ENCODE measurements at regions not wholly inside any gene's neighbourhood (a gene's known extent, or its start where the extent isn't known, plus 50 kb on each side); places are given as distances from the start of the nearest gene placed in this dataset.

- Histone ChIP-seq H3K79me2 (ENCODE audit: insufficient read depth, low read length) (no peaks in the 10 kb centered on the region), H3K4me3 (replicated peaks in 1 of 3; ENCODE audit: insufficient read depth in 1 of 3, low read depth in 2 of 3, low read length in 3 of 3) (no peak overlapping the region), H3K27me3 (ENCODE audit: control insufficient read depth in 1 of 2, insufficient read depth in 2 of 2, low read length in 2 of 2) (no peaks in the 10 kb centered on the region), H2AFZ (ENCODE audit: low read length) (no peak overlapping the region), H4K20me1 (ENCODE audit: insufficient read depth, low read length) (no peaks in the 10 kb centered on the region), H3K9ac (ENCODE audit: insufficient read depth, low read depth, low read length) (no peak overlapping the region), H3K36me3 (replicated peaks in 1 of 2; ENCODE audit: control insufficient read depth in 1 of 2, insufficient read depth in 2 of 2, low read length in 2 of 2) (no peaks in the 10 kb centered on the region), H3K4me2 (ENCODE audit: low read depth, low read length) (no peak overlapping the region), H3K9me3 (ENCODE audit: low read length) (peaks cover 35% of the 10 kb centered on the region), H3K4me1 (ENCODE audit: insufficient read depth, low read length) (no peaks in the 10 kb centered on the region), H3K27ac (ENCODE audit: extremely low read length, insufficient read depth, low read length) (no peak overlapping the region)
- 2% methylated on average over 3 of the region's 3 CpGs for WGBS (ENCODE audit: low lambda C conversion rate)
- intact Hi-C loops (cut with micrococcal nuclease; ENCODE audit: unreplicated experiment) (no loop called here), in situ Hi-C loops (cut with HindIII; ENCODE audit: extremely low pct_ligation_motif_present, low pct_unique_long_range_greater_than_20kb) (no loop called here)
- ChIA-PET POLR2A (no interaction called here), CTCF (ENCODE audit: low intra/inter-chr PET ratio, low total read pairs) (no interaction called here)
- FAIRE-seq (no peak), DNase-seq (ENCODE audit: low spot score) (no peak), ATAC-seq (no peak)
- TF ChIP-seq MTF1 (CRISPR knock-in tag; IDR thresholded peaks at IDR 0.05) (no peak), LCORL (IDR thresholded peaks at IDR 0.05) (no peak), LCORL (CRISPR knock-in tag; IDR thresholded peaks at IDR 0.05) (no peak), ZNF83 (CRISPR knock-in tag; IDR thresholded peaks at IDR 0.05; ENCODE audit: borderline replicate concordance) (no peak), ZNF777 (CRISPR knock-in tag; IDR thresholded peaks at IDR 0.05) (no peak), JARID2 (CRISPR knock-in tag; IDR thresholded peaks at IDR 0.05; ENCODE audit: insufficient replicate concordance) (no peak), SIX1 (CRISPR knock-in tag; IDR thresholded peaks at IDR 0.05; ENCODE audit: borderline replicate concordance) (no peak), CSRNP2 (CRISPR knock-in tag; conservative IDR thresholded peaks at IDR 0.05; ENCODE audit: low read depth) (no peak), RELA (CRISPR knock-in tag; IDR thresholded peaks at IDR 0.05) (no peak), STAT6 (CRISPR knock-in tag; IDR thresholded peaks at IDR 0.05; ENCODE audit: borderline replicate concordance) (no peak)
- BruUV-seq (replicated peaks): no TSS peak
Observed at GRCh38 chr2:153661801-153662200, 183.2 kb upstream of the RPRM start.
